GM18519 (cell line): ENCODE measurements at regions not wholly inside any gene's neighbourhood (a gene's known extent, or its start where the extent isn't known, plus 50 kb on each side); places are given as distances from the start of the nearest gene placed in this dataset.

Experiments
- ATAC-seq: cut with Tn5 transposase; IDR thresholded peaks from one replicate; pipeline ENCODE4 v1.9.1; 2021; ENCODE audit warnings: mild to moderate bottlenecking, moderate library complexity; ENCODE audit not compliant: unreplicated experiment, low FRiP score

GRCh38 chr12:85663631-85664030, 172.6 kb downstream of the RASSF9 start:
- ATAC-seq: no peak

DNA sequence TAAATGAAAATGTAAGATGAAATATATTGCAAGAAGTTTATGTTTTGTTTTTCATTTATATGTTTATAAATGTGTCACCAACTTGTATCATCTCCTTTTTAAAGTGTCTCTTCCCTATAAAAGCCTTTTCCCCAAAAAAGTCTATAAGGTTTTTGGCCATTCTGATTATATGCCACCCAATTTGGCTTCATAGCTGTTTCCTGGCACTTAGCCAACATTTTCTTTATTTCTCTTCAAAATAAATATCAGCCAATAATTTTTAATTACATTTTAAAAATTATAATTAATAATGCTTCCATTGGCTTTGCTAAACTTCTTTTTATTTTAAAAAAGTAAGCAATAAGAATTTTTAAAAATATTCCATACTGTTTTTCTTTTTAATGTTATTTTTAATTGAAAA, 171.8 kb downstream of the RASSF9 start:
- ATAC-seq: no peak

GRCh38 chr12:85669911-85670310, 166.3 kb downstream of the RASSF9 start:
- no peak for ATAC-seq

- ATAC-seq: no peak
These were observed 163.8 kb downstream of the RASSF9 start for GRCh38 chr12:85672436-85672835.

DNA sequence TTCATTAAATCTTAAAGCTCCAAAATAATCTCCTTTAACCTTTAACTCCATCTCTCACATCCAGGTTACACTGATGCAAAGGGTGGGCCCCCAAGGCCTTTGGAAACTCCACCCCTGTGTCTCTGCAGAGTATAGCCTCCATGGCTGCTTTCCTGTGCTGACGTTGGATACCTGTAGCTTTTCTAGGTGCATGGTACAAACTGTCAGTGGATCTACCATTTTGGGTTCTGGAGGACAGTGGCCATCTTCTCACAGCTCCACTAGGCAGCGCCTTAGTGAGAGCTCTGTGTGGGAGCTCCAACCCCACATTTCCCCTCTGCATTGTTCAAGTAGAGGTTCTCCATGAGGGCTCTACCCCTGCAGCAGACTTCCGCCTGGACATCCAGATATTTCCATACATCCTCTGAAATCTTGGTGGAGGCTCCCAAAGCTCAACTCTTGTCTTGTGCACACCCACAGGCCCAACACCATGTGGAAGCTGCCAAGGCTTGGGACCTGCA, 162.2 kb downstream of the RASSF9 start:
- no peak for ATAC-seq

GRCh38 chr12:85676816-85677749, 159.1 kb downstream of the RASSF9 start:
- no peak for ATAC-seq

- ATAC-seq: no peak
These were observed 156.9 kb downstream of the RASSF9 start for GRCh38 chr12:85679296-85679695.

DNA sequence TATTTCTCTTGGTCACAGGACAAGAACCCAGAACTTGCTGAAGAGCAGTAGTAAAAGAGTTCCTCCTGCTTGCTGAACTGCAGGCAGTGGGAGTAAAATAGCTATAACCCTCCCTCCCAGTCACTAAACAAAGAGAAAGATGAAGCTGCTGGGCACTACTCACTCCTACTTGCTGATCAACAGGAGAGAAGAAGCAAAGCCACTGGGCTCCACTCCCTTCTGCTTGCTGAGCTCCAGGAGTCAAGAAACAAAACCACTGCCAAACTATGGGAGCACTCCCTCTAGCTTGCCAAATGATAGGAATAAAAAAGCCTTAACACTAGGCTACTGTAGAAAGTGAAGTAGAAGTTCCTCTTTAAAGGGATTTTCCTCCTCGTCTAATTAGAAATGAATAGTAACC, 155.3 kb downstream of the RASSF9 start:
- no peak for ATAC-seq

- ATAC-seq: no peak
These were observed 154.9 kb downstream of the RASSF9 start for GRCh38 chr12:85681333-85681732.

DNA sequence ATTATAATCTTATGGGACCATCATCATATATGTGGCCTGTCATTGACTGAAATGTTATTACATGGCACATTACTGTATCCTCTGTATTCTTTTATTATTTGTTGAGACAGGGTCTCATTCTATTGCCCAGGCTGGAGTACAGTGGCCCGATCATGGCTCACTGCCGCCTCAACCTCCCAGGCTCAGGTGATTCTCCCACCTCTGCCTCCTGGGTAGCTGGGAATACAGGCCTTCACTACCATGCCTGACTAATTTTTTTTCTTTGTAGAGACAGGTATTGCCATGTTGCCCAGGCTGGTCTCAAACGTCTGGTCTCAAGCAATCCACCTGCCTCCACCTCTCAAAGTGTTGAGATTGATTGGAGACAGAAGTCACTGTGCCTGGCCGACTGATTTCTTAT, 153.2 kb downstream of the RASSF9 start:
- no peak for ATAC-seq

DNA sequence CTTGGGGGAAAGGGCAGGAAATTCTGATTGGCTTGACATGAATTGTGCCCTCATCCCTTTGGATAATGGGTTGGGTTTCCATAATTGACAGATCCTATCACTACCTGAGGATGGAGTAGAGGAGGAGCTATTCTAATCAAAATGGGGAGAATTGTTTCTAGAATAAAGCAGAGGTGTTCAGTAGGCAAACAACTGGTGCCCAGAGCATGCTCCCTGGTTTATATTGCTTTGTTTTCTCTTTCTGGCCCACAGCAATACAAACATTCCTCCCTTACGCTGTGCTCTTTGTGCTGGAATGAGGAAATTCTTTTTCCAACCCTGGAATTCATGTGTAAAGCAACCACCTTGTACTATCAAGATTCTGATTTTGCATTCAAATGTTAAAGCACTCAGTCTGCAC, 147.4 kb downstream of the RASSF9 start:
- no peak for ATAC-seq

- ATAC-seq: no peak
These were observed 146.1 kb downstream of the RASSF9 start for GRCh38 chr12:85690146-85690545.

DNA sequence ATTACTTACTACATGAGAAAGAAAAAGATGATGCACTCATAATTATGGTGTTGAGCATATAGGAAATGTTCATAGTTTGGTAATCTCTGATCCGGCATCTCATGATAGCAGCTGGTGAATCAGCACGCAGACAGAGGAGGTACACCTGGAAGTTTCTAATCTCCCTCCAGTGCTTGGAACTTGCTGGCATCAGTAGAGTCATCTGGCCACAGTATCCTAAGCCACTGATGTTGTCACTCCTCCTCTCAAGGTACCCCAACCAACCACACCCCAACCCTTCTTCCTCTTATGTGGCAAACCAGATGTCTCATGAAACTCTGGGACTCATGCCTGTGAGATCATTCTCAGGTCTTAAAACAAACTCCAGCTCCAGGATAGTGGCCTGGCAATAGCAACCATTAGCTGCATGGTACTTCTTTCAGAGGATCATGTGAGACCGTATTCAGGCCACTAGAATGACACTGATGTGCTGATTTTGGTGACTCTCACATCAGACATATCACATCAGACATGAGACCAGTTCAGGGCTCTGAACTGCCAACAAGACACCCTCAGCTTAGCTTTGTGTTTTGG, 143.0 kb downstream of the RASSF9 start:
- ATAC-seq: no peak

DNA sequence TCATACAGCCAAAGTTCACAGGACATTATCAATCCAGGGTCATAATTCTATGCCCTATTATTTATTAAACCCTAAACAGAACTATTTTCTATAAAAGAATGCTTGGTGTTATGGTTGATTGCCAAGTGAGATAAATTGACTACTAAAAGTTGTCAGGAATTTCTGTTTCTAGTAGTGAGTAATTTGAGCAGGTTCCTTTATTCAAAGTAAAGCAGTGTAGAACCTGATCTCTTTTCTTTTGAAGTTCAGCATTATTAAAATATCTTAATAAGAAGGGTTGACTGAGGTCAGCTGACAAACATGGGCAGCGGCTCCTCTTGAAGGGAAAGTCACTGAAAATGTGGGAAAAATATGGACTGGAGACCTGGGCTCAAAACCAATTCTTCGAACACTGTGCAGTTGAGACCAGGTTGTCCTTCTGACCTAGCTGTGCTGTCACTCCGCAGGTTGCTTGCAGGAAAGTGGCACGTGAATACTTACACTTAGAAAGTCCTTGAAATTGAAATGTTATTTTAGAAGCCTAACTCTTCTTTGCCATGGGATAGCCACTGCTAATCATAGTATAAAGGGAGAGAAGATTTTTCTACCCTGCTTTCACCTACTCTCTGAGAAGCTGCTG, 141.0 kb downstream of the RASSF9 start:
- ATAC-seq: no peak

DNA sequence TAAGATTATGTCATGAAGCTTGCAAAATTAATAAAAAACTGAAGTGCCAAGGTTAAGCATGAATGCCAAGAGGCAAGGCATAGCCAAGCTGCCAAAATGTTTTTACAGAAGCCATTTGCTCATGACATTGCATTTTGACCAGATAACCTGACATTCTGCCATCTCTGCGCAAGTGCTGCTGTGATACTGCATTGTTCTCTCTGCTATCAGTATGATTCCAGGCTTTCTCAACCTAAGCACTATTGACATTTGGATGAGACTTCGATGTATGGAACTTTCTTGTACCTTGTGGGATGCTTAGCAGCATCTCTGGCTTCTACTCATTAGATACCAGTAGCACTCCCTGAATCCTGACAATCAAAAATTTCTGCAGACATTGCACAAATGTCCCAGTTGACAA, 139.2 kb downstream of the RASSF9 start:
- no peak for ATAC-seq

DNA sequence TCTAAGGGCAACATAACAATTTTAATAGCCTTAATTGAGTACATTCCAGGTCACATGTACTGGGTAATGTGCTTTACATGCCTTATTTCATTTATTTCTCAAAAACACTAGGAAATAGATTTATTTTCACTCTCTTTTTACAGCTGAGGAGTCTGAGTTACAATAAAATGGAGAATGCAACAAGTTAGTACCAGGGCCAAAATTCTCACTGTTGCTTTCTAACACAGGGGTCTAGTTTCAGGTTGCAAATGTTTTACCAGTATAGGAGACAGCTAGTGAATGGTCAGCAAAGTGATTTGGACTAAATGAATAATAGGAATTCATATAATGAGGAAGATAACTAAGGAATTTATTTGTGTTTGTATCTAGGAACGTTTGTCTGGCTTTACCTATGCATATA, 137.3 kb downstream of the RASSF9 start:
- ATAC-seq: no peak

DNA sequence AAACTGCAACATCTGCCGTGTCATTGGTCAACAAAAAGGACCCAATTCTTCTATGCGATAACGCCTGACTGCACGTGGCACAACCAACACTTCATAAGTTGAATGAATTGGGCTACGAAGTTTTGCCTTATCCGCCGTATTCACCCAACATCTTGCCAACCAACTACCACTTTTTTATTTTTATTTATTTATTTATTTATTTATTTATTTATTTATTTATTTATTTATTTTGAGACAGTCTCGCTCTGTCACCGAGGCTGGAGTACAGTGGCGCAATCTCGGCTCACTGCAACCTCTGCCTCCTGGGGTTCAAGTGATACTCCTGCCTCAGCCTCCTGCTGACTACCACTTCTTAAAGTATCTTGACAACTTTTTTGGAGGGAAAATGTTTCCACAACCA, 127.4 kb downstream of the RASSF9 start:
- ATAC-seq: no peak

- ATAC-seq: no peak
These were observed 124.3 kb downstream of the RASSF9 start for GRCh38 chr12:85711735-85712390.

GRCh38 chr12:85713373-85713772, 122.8 kb downstream of the RASSF9 start:
- ATAC-seq: no peak

GRCh38 chr12:85714425-85714824, 121.8 kb downstream of the RASSF9 start:
- ATAC-seq: no peak
